Colonic mucosa (tissue), 4 donors: ENCODE measurements at regions not wholly inside any gene's neighbourhood (a gene's known extent, or its start where the extent isn't known, plus 50 kb on each side); places are given as distances from the start of the nearest gene placed in this dataset.

Source experiments
- DNase-seq: peaks from one replicate; pipeline ENCODE4 v3.0.0-alpha.2; 2020
- H3K27ac ChIP-seq: fragments of 200-600 bp; one replicate; pipeline ENCODE4 v1.8.0; 2021
- H3K27me3 ChIP-seq: fragments of 200-600 bp; one replicate; pipeline ENCODE4 v1.8.0; 2021
- H3K36me3 ChIP-seq: fragments of 200-600 bp; one replicate; pipeline ENCODE4 v1.8.0; 2021
- H3K4me1 ChIP-seq: fragments of 200-600 bp; one replicate; pipeline ENCODE4 v1.8.0; 2021; ENCODE audit warnings: mild to moderate bottlenecking
- H3K4me3 ChIP-seq: fragments of 200-600 bp; one replicate; pipeline ENCODE4 v1.8.0; 2021
- H3K9ac ChIP-seq, 2 donors: one replicate each; pipeline ENCODE4 v1.7.0; 2013; ENCODE audit warnings: control low read depth in 2 of 2, low read depth in 2 of 2, low read length in 2 of 2
- H3K9me3 ChIP-seq: fragments of 200-600 bp; one replicate; pipeline ENCODE4 v1.8.0; 2021
- intact Hi-C: fragments of 100-400 bp; cut with DNase I; formaldehyde crosslinking; loops from one replicate; pipeline ENCODE4 v1.14.1; 2022
- TF ChIP-seq, protein P1 (sequence below): fragments of 200-600 bp; IDR thresholded peaks from one replicate; pipeline ENCODE4 v1.8.0; 2022; ENCODE audit warnings: antibody characterized with exemption, mild to moderate bottlenecking
- donor health status: healthy.
- donor health status: DM: no; HTN: no; CAD: no.
- donor health status: DM: no; HTN: no; CAD: no.

DNA sequence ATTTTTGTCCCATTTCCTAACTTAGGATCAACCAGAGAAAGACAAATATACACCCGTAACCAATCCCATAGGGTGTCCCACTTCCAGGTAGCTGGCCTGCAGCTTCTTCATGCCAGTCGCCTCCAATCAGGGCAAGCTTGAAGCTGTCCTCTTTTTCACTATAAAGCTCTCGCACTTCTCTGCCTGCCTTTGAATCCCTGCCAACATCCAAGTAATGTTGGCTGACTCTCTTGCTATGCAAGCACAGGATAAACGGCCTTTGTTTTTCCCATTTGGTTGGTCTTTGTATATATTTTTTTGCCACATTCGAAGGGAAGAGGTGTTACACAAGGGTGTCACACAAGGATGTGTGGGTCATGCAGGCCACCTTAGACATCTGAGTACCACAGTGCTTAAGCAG lies 388.8 kb downstream of the CBLN2 start:
- Histone ChIP-seq H3K27ac (no peak overlapping the region), H3K9ac (no peak overlapping the region), H3K4me1 (no peaks in the 10 kb centered on the region), H3K36me3 (no peaks in the 10 kb centered on the region), H3K27me3 (no peaks in the 10 kb centered on the region), H3K9me3 (no peaks in the 10 kb centered on the region), H3K4me3 (no peak overlapping the region)
- intact Hi-C loops = no loop called here
- TF ChIP-seq, protein P1, sequence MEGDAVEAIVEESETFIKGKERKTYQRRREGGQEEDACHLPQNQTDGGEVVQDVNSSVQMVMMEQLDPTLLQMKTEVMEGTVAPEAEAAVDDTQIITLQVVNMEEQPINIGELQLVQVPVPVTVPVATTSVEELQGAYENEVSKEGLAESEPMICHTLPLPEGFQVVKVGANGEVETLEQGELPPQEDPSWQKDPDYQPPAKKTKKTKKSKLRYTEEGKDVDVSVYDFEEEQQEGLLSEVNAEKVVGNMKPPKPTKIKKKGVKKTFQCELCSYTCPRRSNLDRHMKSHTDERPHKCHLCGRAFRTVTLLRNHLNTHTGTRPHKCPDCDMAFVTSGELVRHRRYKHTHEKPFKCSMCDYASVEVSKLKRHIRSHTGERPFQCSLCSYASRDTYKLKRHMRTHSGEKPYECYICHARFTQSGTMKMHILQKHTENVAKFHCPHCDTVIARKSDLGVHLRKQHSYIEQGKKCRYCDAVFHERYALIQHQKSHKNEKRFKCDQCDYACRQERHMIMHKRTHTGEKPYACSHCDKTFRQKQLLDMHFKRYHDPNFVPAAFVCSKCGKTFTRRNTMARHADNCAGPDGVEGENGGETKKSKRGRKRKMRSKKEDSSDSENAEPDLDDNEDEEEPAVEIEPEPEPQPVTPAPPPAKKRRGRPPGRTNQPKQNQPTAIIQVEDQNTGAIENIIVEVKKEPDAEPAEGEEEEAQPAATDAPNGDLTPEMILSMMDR = no peak
- DNase-seq = no peak

- Histone ChIP-seq H3K9ac (no peak overlapping the region), H3K4me3 (no peak overlapping the region), H3K27ac (no peak overlapping the region), H3K36me3 (no peaks in the 10 kb centered on the region), H3K27me3 (no peaks in the 10 kb centered on the region), H3K9me3 (no peaks in the 10 kb centered on the region), H3K4me1 (no peaks in the 10 kb centered on the region)
- no peak for DNase-seq
- intact Hi-C loops = no loop called here
- TF ChIP-seq, protein P1 = no peak
Observed at GRCh38 chr18:72154926-72155325, 389.2 kb downstream of the CBLN2 start.

DNA sequence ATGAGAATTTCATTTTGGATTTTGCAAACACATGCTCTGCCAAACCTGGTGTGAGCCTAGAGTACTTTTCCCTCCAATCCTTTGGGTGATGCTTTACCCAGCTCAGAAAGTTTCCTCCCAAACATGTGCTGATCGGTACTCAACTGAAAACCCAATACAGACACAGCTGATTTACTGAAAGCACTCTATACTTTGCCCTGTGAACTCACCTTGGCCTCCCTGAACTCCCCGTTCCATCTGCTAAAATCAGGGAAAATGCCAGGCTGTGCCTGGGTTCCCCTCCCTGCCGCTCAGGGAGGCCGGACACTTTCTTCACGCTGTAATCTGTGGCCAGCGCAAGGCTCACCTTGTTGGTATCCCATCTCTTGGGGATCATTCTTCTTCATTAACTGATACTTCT lies 391.2 kb downstream of the CBLN2 start:
- H3K9ac ChIP-seq = no peak overlapping the region
- no peak overlapping the region for H3K4me3 ChIP-seq
- TF ChIP-seq, protein P1 = no peak
- H3K27ac ChIP-seq = no peak overlapping the region
- DNase-seq = no peak
- no peaks in the 10 kb centered on the region for H3K27me3 ChIP-seq
- no peaks in the 10 kb centered on the region for H3K36me3 ChIP-seq
- H3K9me3 ChIP-seq = no peaks in the 10 kb centered on the region
- no peaks in the 10 kb centered on the region for H3K4me1 ChIP-seq
- intact Hi-C loops = no loop called here

- TF ChIP-seq, protein P1 = no peak
- H3K27me3 ChIP-seq = no peaks in the 10 kb centered on the region
- H3K9ac ChIP-seq = no peak overlapping the region
- no peaks in the 10 kb centered on the region for H3K36me3 ChIP-seq
- no peaks in the 10 kb centered on the region for H3K4me1 ChIP-seq
- no peak overlapping the region for H3K27ac ChIP-seq
- DNase-seq = no peak
- no peaks in the 10 kb centered on the region for H3K9me3 ChIP-seq
- intact Hi-C loops = no loop called here
- H3K4me3 ChIP-seq = no peak overlapping the region
Observed at GRCh38 chr18:72147830-72148229, 396.3 kb downstream of the CBLN2 start.

DNA sequence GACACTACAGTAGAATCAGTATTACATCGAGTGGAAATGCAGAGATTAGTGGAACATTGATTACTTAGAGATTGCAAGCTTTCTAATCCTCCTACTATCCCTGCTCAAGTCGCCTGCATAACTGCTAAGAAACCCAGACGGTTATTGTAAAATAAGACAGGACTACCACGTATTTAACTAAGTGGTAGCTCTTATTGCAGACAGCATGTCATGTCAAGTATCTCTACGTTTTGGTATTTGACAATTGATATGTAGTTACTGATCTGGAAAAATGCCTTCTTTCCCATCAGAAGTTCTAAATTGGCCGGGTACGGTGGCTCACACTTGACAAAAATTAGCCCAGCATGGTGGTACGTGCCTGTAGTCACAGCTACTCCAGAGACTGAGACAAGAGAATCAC lies 404.1 kb downstream of the CBLN2 start:
- TF ChIP-seq, protein P1 = no peak

GRCh38 chr18:72128649-72129048 lies 415.5 kb downstream of the CBLN2 start:
- no peaks in the 10 kb centered on the region for H3K9me3 ChIP-seq
- H3K9ac ChIP-seq = no peak overlapping the region
- H3K27ac ChIP-seq = no peak overlapping the region
- intact Hi-C loops = no loop called here
- no peak for DNase-seq
- H3K4me3 ChIP-seq = no peak overlapping the region
- H3K27me3 ChIP-seq = no peaks in the 10 kb centered on the region
- TF ChIP-seq, protein P1 = no peak
- no peaks in the 10 kb centered on the region for H3K36me3 ChIP-seq
- no peaks in the 10 kb centered on the region for H3K4me1 ChIP-seq

More for the DNA sequence above, 404.1 kb downstream of the CBLN2 start:
- H3K4me1 ChIP-seq = no peaks in the 10 kb centered on the region
- H3K9ac ChIP-seq = no peak overlapping the region
- no peak for DNase-seq
- H3K27ac ChIP-seq = no peak overlapping the region
- H3K27me3 ChIP-seq = no peaks in the 10 kb centered on the region
- intact Hi-C loops = no loop called here
- H3K9me3 ChIP-seq = no peaks in the 10 kb centered on the region
- H3K4me3 ChIP-seq = no peak overlapping the region
- H3K36me3 ChIP-seq = no peaks in the 10 kb centered on the region
